ENCODE measurements at regions not wholly inside any gene's neighbourhood (a gene's known extent, or its start where the extent isn't known, plus 50 kb on each side); places are given as distances from the start of the nearest gene placed in this dataset.

- Histone ChIP-seq H4K20me1 (ENCODE audit: control insufficient read depth, insufficient read depth, low read depth, low read length) (no peaks in the 10 kb centered on the region), H3F3A (ENCODE audit: control insufficient read depth, insufficient read depth) (no peaks in the 10 kb centered on the region), H3K9me2 (replicated peaks; ENCODE audit: control insufficient read depth, low read length) (no peaks in the 10 kb centered on the region), H3K4me1 (ENCODE audit: control insufficient read depth, low read length) (no peaks in the 10 kb centered on the region), H3K79me2 (ENCODE audit: control insufficient read depth, low read length) (no peaks in the 10 kb centered on the region), H3K9me3 (ENCODE audit: control insufficient read depth, insufficient read depth, low read length) (no peaks in the 10 kb centered on the region), H3K4me3 (ENCODE audit: low read length) (no peak overlapping the region), H3K4me2 (ENCODE audit: low read length) (no peak overlapping the region), H3K27ac (ENCODE audit: low read depth, low read length) (no peak overlapping the region), H3K36me3 (ENCODE audit: control insufficient read depth, low read length) (no peaks in the 10 kb centered on the region), H3K27me3 (ENCODE audit: control insufficient read depth, low read length) (no peaks in the 10 kb centered on the region)
- no peak for TF ChIP-seq EZH2phosphoT487 (IDR thresholded peaks at IDR 0.05; ENCODE audit: borderline replicate concordance, low read length)
- no peak for TF ChIP-seq CTCF (IDR thresholded peaks at IDR 0.05; ENCODE audit: low read depth, low read length, poor library complexity, severe bottlenecking)
These were observed 706.0 kb upstream of the RAB6C start for GRCh38 chr2:129273266-129274037.

GRCh38 chr2:129274038-129274415, 705.4 kb upstream of the RAB6C start:
- Histone ChIP-seq H3K4me2 (ENCODE audit: low read length) (no peak overlapping the region), H3K27ac (ENCODE audit: low read depth, low read length) (no peak overlapping the region), H3K4me3 (ENCODE audit: low read length) (no peak overlapping the region), H3K9me2 (replicated peaks; ENCODE audit: control insufficient read depth, low read length) (no peaks in the 10 kb centered on the region), H3K27me3 (ENCODE audit: control insufficient read depth, low read length) (no peaks in the 10 kb centered on the region), H3K9me3 (ENCODE audit: control insufficient read depth, insufficient read depth, low read length) (no peaks in the 10 kb centered on the region), H3F3A (ENCODE audit: control insufficient read depth, insufficient read depth) (no peaks in the 10 kb centered on the region), H4K20me1 (ENCODE audit: control insufficient read depth, insufficient read depth, low read depth, low read length) (no peaks in the 10 kb centered on the region), H3K4me1 (ENCODE audit: control insufficient read depth, low read length) (no peaks in the 10 kb centered on the region), H3K79me2 (ENCODE audit: control insufficient read depth, low read length) (no peaks in the 10 kb centered on the region), H3K36me3 (ENCODE audit: control insufficient read depth, low read length) (no peaks in the 10 kb centered on the region)
- TF ChIP-seq EZH2phosphoT487 (IDR thresholded peaks at IDR 0.05; ENCODE audit: borderline replicate concordance, low read length) (no peak), CTCF (IDR thresholded peaks at IDR 0.05; ENCODE audit: low read depth, low read length, poor library complexity, severe bottlenecking) (no peak)

GRCh38 chr2:129274918-129275317, 704.5 kb upstream of the RAB6C start:
- Histone ChIP-seq H3K4me2 (ENCODE audit: low read length) (no peak overlapping the region), H4K20me1 (ENCODE audit: control insufficient read depth, insufficient read depth, low read depth, low read length) (no peaks in the 10 kb centered on the region), H3K79me2 (ENCODE audit: control insufficient read depth, low read length) (no peaks in the 10 kb centered on the region), H3K9me3 (ENCODE audit: control insufficient read depth, insufficient read depth, low read length) (no peaks in the 10 kb centered on the region), H3K4me3 (ENCODE audit: low read length) (no peak overlapping the region), H3K4me1 (ENCODE audit: control insufficient read depth, low read length) (no peaks in the 10 kb centered on the region), H3K9me2 (replicated peaks; ENCODE audit: control insufficient read depth, low read length) (no peaks in the 10 kb centered on the region), H3K36me3 (ENCODE audit: control insufficient read depth, low read length) (no peaks in the 10 kb centered on the region), H3F3A (ENCODE audit: control insufficient read depth, insufficient read depth) (no peaks in the 10 kb centered on the region), H3K27ac (ENCODE audit: low read depth, low read length) (no peak overlapping the region), H3K27me3 (ENCODE audit: control insufficient read depth, low read length) (no peaks in the 10 kb centered on the region)
- TF ChIP-seq EZH2phosphoT487 (IDR thresholded peaks at IDR 0.05; ENCODE audit: borderline replicate concordance, low read length) (no peak), CTCF (IDR thresholded peaks at IDR 0.05; ENCODE audit: low read depth, low read length, poor library complexity, severe bottlenecking) (no peak)

Measured in DOHH2 (cell line).